Smooth muscle cell (in vitro differentiated cells): ENCODE measurements at regions not wholly inside any gene's neighbourhood (a gene's known extent, or its start where the extent isn't known, plus 50 kb on each side); places are given as distances from the start of the nearest gene placed in this dataset.

Experiments
- DNase-seq: peaks from one replicate; lab custom pipeline; 2025; ENCODE audit not compliant: unreplicated experiment; lab: John Stamatoyannopoulos, UW
- H2AFZ ChIP-seq: fragments of 200-600 bp; sonication (generic); 2 replicates; pipeline ENCODE4 v1.6.0; 2016; ENCODE audit warnings: antibody characterized with exemption, low read depth, mild to moderate bottlenecking
- H3F3A ChIP-seq: fragments of 200-600 bp; sonication (generic); 2 replicates; pipeline ENCODE4 v1.6.0; 2017; ENCODE audit warnings: antibody characterized with exemption, low read depth
- H3K27ac ChIP-seq: fragments of 200-600 bp; sonication (generic); 2 replicates; pipeline ENCODE4 v1.5.1; 2016; ENCODE audit warnings: low read depth, mild to moderate bottlenecking
- H3K27me3 ChIP-seq: fragments of 200-600 bp; sonication (generic); 2 replicates; pipeline ENCODE4 v1.6.1; 2016; ENCODE audit warnings: low read depth, mild to moderate bottlenecking
- H3K36me3 ChIP-seq: fragments of 200-600 bp; sonication (generic); 2 replicates; pipeline ENCODE4 v1.5.1; 2016; ENCODE audit warnings: low read depth
- H3K4me1 ChIP-seq: fragments of 200-600 bp; sonication (generic); 2 replicates; pipeline ENCODE4 v1.5.1; 2016; ENCODE audit warnings: low read depth
- H3K4me2 ChIP-seq: fragments of 200-600 bp; sonication (generic); 2 replicates; pipeline ENCODE4 v1.6.0; 2016; ENCODE audit warnings: mild to moderate bottlenecking
- H3K4me3 ChIP-seq: fragments of 200-600 bp; sonication (generic); 2 replicates; pipeline ENCODE4 v1.5.1; 2016; ENCODE audit warnings: mild to moderate bottlenecking
- H3K79me2 ChIP-seq: fragments of 200-600 bp; sonication (generic); 2 replicates; pipeline ENCODE4 v1.6.0; 2016; ENCODE audit warnings: low read depth, mild to moderate bottlenecking
- H3K9ac ChIP-seq: fragments of 200-600 bp; sonication (generic); 2 replicates; pipeline ENCODE4 v1.6.0; 2016; ENCODE audit warnings: low read depth
- H3K9me3 ChIP-seq: fragments of 200-600 bp; sonication (generic); replicated peaks from 2 replicates; pipeline ENCODE4 v1.5.1; 2016; ENCODE audit warnings: low read depth
- H4K20me1 ChIP-seq: fragments of 200-600 bp; sonication (generic); 2 replicates; pipeline ENCODE4 v1.6.0; 2016; ENCODE audit warnings: low read depth
- CTCF ChIP-seq: fragments of 200-600 bp; sonication (generic); IDR thresholded peaks from 2 replicates; pipeline ENCODE4 v1.5.1; 2017; ENCODE audit warnings: borderline replicate concordance, mild to moderate bottlenecking, antibody characterized with exemption; ENCODE audit not compliant: insufficient read depth, poor library complexity, severe bottlenecking
- WGBS: methylation state at CpG from one replicate; pipeline ENCODE4 v1.1.7; 2016; ENCODE audit warnings: low lambda C conversion rate; 5-methylcytosine and 5-hydroxymethylcytosine counted together

- no peak overlapping the region for H3K27ac ChIP-seq
- no peak overlapping the region for H2AFZ ChIP-seq
Measured at GRCh38 chr2:11068079-11068741, 87.1 kb upstream of the SLC66A3 start.

GRCh38 chr2:11068856-11069526, 86.3 kb upstream of the SLC66A3 start:
- no peak for TF ChIP-seq CTCF
- Histone ChIP-seq H2AFZ (no peak overlapping the region), H3K36me3 (no peaks in the 10 kb centered on the region), H3K9me3 (no peaks in the 10 kb centered on the region), H3K4me2 (no peak overlapping the region), H3K27ac (no peak overlapping the region), H3K79me2 (no peaks in the 10 kb centered on the region), H4K20me1 (no peaks in the 10 kb centered on the region), H3K27me3 (peaks cover 8% of the 10 kb centered on the region), H3K4me1 (peaks cover 3% of the 10 kb centered on the region), H3F3A (no peaks in the 10 kb centered on the region), H3K4me3 (no peak overlapping the region), H3K9ac (no peak overlapping the region)
- no peak for DNase-seq
- WGBS, result 90% methylated on average over 13 of the region's 13 CpGs

More at GRCh38 chr2:11068079-11068741, 87.1 kb upstream of the SLC66A3 start:
- no peak for DNase-seq
- WGBS, result 96% methylated on average over 11 of the region's 11 CpGs
- Histone ChIP-seq H3F3A (no peaks in the 10 kb centered on the region), H3K9ac (no peak overlapping the region), H3K79me2 (no peaks in the 10 kb centered on the region), H3K36me3 (no peaks in the 10 kb centered on the region), H3K4me2 (no peak overlapping the region), H3K27me3 (peaks cover 8% of the 10 kb centered on the region), H3K4me3 (no peak overlapping the region), H3K4me1 (no peaks in the 10 kb centered on the region), H3K9me3 (no peaks in the 10 kb centered on the region), H4K20me1 (no peaks in the 10 kb centered on the region)
- TF ChIP-seq CTCF, result no peak

- DNase-seq, result no peak
- Histone ChIP-seq H3K4me1 (peaks cover 3% of the 10 kb centered on the region), H3K27me3 (peaks cover 4% of the 10 kb centered on the region), H4K20me1 (no peaks in the 10 kb centered on the region), H2AFZ (no peak overlapping the region), H3K27ac (no peak overlapping the region), H3K36me3 (no peaks in the 10 kb centered on the region), H3K9ac (no peak overlapping the region), H3K4me3 (no peak overlapping the region), H3F3A (no peaks in the 10 kb centered on the region), H3K4me2 (no peak overlapping the region), H3K9me3 (no peaks in the 10 kb centered on the region), H3K79me2 (no peaks in the 10 kb centered on the region)
- 95% methylated on average over 10 of the region's 10 CpGs for WGBS
- TF ChIP-seq CTCF, result no peak
Measured at GRCh38 chr2:11069566-11070185, 85.6 kb upstream of the SLC66A3 start.
